Fibroblast of lung (primary cell): ENCODE measurements at regions not wholly inside any gene's neighbourhood (a gene's known extent, or its start where the extent isn't known, plus 50 kb on each side); places are given as distances from the start of the nearest gene placed in this dataset.

Experiments
- DNase-seq, 2 donors: peaks; one replicate each; pipeline versions ENCODE4 v3.0.0 to v3.0.0-alpha.2; 2010; ENCODE audit warnings: low read depth in 2 of 2
- H2AFZ ChIP-seq: 2 replicates; pipeline ENCODE4 v1.5.1; 2012; ENCODE audit warnings: low read length, control low read depth, inconsistent platforms
- H3K27ac ChIP-seq: 2 replicates; pipeline ENCODE4 v1.5.1; 2011; ENCODE audit warnings: low read length, control low read depth; ENCODE audit not compliant: insufficient read depth
- H3K27me3 ChIP-seq: 2 replicates; pipeline ENCODE4 v1.5.1; 2011; ENCODE audit warnings: mild to moderate bottlenecking, low read length; ENCODE audit not compliant: control insufficient read depth, insufficient read depth
- H3K36me3 ChIP-seq: 2 replicates; pipeline ENCODE4 v1.5.1; 2011; ENCODE audit warnings: low read length; ENCODE audit not compliant: control insufficient read depth, insufficient read depth
- H3K4me1 ChIP-seq: 2 replicates; pipeline ENCODE4 v1.5.1; 2011; ENCODE audit warnings: low read length; ENCODE audit not compliant: control insufficient read depth, insufficient read depth; ENCODE audit errors: extremely low read depth
- H3K4me2 ChIP-seq: 2 replicates; pipeline ENCODE4 v1.5.1; 2011; ENCODE audit warnings: low read length, control low read depth; ENCODE audit not compliant: insufficient read depth; ENCODE audit errors: extremely low read depth
- H3K4me3 ChIP-seq, 4 experiments: fragments of 200-600 bp in 1 of 4; sonication (generic) in 1 of 4; replicated peaks in 1 of 4; 2 replicates each; pipeline ENCODE4 v1.5.1; 2011 to 2016; ENCODE audit warnings: low read length in 4 of 4, low read depth in 3 of 4, mild to moderate bottlenecking in 3 of 4, control low read depth in 2 of 4, inconsistent platforms in 1 of 4, mixed read lengths in 1 of 4; ENCODE audit not compliant: insufficient read depth in 1 of 4; ENCODE audit errors: control extremely low read depth in 1 of 4
- H3K79me2 ChIP-seq: 2 replicates; pipeline ENCODE4 v1.5.1; 2012; ENCODE audit warnings: mild to moderate bottlenecking, low read length, inconsistent platforms; ENCODE audit not compliant: control insufficient read depth, insufficient read depth
- H3K9ac ChIP-seq: 2 replicates; pipeline ENCODE4 v1.5.1; 2011; ENCODE audit warnings: mild to moderate bottlenecking, low read length, control low read depth; ENCODE audit not compliant: insufficient read depth
- H3K9me3 ChIP-seq: 2 replicates; pipeline ENCODE4 v1.5.1; 2012; ENCODE audit warnings: low read depth, low read length; ENCODE audit not compliant: control insufficient read depth, insufficient read depth
- H4K20me1 ChIP-seq: 2 replicates; pipeline ENCODE4 v1.5.1; 2011; ENCODE audit warnings: low read length; ENCODE audit not compliant: control insufficient read depth, insufficient read depth; ENCODE audit errors: extremely low read depth
- CTCF ChIP-seq, 2 donors: IDR thresholded peaks in 1 of 2; conservative IDR thresholded peaks in 1 of 2; 1 replicate in 1 of 2; 2 replicates in 1 of 2; pipeline ENCODE4 v1.5.1; 2011 to 2012; ENCODE audit warnings: low read length in 2 of 2, control low read depth in 1 of 2, inconsistent platforms in 1 of 2, low read depth in 1 of 2, mild to moderate bottlenecking in 1 of 2
- EZH2 ChIP-seq: IDR thresholded peaks from 2 replicates; pipeline ENCODE4 v1.5.1; 2012; ENCODE audit warnings: low read length, control low read depth, mild to moderate bottlenecking; ENCODE audit errors: missing control alignments

GRCh38 chr10:52514481-52514880, 200.4 kb downstream of the DKK1 start:
- Histone ChIP-seq H3K4me1 (no peaks in the 10 kb centered on the region), H3K4me2 (no peak overlapping the region), H2AFZ (no peak overlapping the region), H3K79me2 (no peaks in the 10 kb centered on the region), H3K36me3 (no peaks in the 10 kb centered on the region), H3K9ac (no peak overlapping the region), H3K4me3 (no peak overlapping the region), H4K20me1 (no peaks in the 10 kb centered on the region), H3K27me3 (no peaks in the 10 kb centered on the region), H3K9me3 (no peaks in the 10 kb centered on the region), H3K27ac (no peak overlapping the region)
- TF ChIP-seq CTCF (conservative IDR thresholded peaks at IDR 0.05 in 1 of 2, IDR thresholded peaks at IDR 0.05 in 1 of 2; ENCODE audit: low read depth in 1 of 2, low read length in 2 of 2) (no peak), EZH2 (no peak)
- peak in 1 of 2 donors; percentile 3 for DNase-seq

- Histone ChIP-seq H3K36me3 (no peaks in the 10 kb centered on the region), H3K79me2 (no peaks in the 10 kb centered on the region), H3K27me3 (no peaks in the 10 kb centered on the region), H3K4me2 (no peak overlapping the region), H3K4me1 (no peaks in the 10 kb centered on the region), H3K9me3 (no peaks in the 10 kb centered on the region), H3K4me3 (no peak overlapping the region), H3K27ac (no peak overlapping the region), H3K9ac (no peak overlapping the region), H2AFZ (peak overlapping the region; percentile 20), H4K20me1 (no peaks in the 10 kb centered on the region)
- TF ChIP-seq CTCF (conservative IDR thresholded peaks at IDR 0.05 in 1 of 2, IDR thresholded peaks at IDR 0.05 in 1 of 2; ENCODE audit: low read depth in 1 of 2, low read length in 2 of 2) (no peak), EZH2 (no peak)
- DNase-seq, result no peak
These were observed 202.9 kb downstream of the DKK1 start for GRCh38 chr10:52517012-52517411.

- Histone ChIP-seq H3K9ac (no peak overlapping the region), H3K27ac (no peak overlapping the region), H4K20me1 (no peaks in the 10 kb centered on the region), H2AFZ (no peak overlapping the region), H3K4me2 (no peak overlapping the region), H3K27me3 (no peaks in the 10 kb centered on the region), H3K9me3 (no peaks in the 10 kb centered on the region), H3K36me3 (no peaks in the 10 kb centered on the region), H3K79me2 (no peaks in the 10 kb centered on the region), H3K4me1 (peaks cover 8% of the 10 kb centered on the region), H3K4me3 (no peak overlapping the region)
- TF ChIP-seq CTCF (conservative IDR thresholded peaks at IDR 0.05 in 1 of 2, IDR thresholded peaks at IDR 0.05 in 1 of 2; ENCODE audit: low read depth in 1 of 2, low read length in 2 of 2) (no peak), EZH2 (no peak)
- DNase-seq, result peak in 1 of 2 donors; percentile 41
These were observed 209.6 kb downstream of the DKK1 start for GRCh38 chr10:52523696-52524095.
